HG03521 (cell line): ENCODE measurements at regions not wholly inside any gene's neighbourhood (a gene's known extent, or its start where the extent isn't known, plus 50 kb on each side); places are given as distances from the start of the nearest gene placed in this dataset.

Experiments
- ATAC-seq: cut with Tn5 transposase; IDR thresholded peaks from one replicate; pipeline ENCODE4 v1.9.1; 2021; ENCODE audit warnings: mild to moderate bottlenecking, moderate library complexity; ENCODE audit not compliant: unreplicated experiment

DNA sequence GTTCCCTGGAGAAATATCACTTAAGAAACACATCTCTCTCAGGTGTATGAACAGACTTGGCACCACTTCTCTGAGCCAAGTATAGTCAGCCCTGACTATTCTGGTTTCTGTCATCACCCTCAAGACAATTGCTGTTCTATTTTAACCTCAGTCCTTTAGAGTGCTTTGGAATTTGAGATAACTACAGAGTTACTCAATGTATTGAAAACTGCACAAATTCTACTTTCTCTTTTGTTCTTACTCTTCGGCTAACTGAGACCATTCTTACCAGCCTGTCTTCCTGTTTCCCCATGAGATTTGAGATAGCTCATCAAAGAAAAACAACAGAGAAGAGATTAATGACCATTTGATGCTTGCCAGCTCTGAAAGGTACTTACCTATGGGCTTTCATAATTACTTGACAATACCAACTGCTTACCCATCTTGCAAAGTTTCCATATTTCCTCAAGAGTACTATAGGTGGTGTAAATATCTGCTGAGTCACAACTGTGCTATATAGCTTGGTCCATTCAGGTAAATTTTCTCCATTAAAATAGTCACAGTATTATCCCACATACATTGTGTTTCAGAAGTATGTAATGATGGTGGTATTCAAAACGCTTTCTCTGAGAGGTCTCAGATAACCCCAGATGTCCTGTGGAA lies 467.5 kb upstream of the CHST9 start:
- peak; percentile 63 for ATAC-seq

DNA sequence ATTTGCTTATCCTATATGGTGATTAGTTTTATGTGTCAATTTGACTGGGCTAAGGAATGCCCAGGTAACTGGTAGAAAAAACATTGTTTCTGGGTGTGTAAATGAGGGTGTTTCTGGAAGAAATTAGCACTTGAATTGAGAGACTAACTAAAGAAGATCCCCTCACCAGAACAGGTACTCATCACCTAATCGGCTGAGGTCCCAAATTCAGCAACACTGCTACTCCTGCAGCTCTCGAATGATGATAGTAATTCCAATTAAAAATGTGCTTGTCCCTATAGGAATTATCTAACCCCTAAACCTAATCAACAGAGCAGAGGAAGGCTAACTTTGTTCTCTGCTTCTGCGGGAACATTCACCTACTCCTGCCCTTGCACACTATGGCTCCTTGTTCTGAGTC lies 464.5 kb upstream of the CHST9 start:
- ATAC-seq = no peak

DNA sequence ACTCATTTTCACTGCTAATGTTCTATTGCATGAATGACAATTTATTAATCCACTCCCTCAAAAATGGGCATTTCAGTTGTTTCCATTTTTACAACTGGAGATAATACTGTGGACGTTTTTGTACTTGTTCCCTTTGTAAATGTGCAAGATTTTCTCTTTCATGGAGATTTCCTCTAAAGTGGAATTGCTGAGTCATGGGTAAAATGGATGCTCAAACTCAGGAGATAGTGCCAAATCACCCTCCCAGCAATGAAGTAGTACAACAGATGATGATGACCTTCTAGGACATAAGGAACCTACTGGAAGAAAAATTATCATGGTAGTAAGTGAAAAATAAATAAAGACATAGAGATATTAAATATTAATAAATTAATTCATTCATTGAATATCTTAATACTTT lies 460.8 kb upstream of the CHST9 start:
- no peak for ATAC-seq

DNA sequence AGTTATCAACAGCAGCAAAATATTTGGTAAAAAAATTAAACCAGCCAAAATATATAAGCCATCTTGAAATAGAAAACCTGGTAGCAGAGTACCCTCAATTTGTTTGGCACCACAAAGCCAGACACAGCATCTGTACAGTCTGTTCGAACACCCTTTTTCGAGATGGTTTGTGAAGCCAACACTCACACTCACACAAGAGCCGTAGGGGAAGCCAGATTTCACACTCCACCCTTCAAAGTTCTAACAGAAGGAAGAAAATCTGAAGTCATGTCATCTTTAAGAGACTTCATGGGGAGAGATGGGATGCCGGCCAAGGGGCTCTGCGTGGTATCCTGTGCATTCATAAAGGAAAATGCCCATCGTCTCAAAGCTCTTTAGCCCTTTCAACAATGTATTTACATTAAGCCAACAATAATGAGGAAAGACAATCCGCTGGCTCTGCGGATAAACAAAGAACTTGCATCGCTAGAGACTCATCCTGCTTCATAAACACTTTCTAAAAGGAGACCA lies 451.5 kb upstream of the CHST9 start:
- no peak for ATAC-seq

DNA sequence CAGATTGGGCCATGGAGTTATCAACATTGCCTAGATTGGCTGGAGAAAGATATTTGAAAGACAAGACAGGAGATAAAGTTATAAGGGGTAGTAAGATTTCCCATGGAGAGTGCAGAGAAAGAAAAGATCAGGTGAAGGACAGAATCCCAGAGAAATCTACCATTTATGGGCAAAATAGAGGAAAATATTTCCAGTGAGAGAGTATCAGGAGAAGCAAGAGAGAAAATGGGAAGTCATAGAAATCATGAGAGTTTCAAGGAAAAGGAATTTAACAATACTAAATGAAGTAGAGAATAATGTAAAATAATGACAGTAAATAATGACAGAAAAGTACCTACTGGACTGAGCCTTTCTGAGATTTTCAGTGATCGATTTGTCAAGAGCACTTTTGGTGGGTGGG lies 447.6 kb upstream of the CHST9 start:
- ATAC-seq = no peak

DNA sequence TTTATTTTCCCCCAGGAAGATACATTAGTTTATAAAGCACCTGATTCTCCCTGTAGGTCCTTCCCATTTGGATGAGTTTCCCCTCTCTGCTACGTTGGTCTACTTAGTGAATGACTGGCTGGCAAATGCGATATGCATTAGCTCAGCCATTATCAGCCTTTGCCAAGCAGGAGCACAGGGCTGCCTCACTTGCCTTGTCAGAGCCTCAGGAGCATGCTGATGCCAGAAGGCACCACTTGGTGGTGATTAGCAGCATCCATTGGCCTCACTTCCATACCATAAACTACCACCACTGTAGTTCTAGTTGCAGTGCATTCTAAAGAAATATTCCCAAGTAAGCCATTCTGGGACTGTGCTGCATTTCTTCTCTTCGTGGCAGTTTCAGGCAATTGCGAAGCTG lies 442.8 kb upstream of the CHST9 start:
- no peak for ATAC-seq

DNA sequence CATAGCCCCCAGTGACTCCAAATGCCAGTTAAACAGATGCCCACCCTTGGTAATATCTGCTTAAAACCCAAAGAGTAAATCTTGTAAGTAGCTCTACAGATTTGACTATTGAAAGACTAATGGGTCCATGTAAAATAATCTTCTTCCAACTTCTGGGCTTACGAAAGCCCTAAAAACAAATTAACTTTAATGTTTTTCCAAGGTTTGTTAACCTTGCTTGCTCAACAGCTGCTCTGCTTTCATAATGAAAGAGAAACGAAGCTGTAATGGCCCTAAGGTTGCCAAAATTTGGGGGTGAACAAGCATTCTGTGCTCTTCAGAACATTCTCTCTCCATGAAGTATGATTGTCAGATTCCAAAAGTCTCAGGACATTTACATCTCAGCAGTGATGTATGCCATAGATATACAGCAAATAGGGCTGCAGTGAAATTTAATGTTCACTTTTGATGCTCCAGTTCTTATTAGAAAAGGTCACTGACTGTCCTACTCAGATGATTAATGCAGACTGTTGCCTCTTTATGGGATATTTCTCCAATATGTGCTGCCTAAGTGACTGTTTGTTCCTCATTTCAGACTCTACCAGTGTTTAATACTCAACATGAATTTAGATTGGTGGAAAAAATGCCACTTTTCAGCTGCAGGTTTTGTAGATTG lies 436.3 kb upstream of the CHST9 start:
- ATAC-seq = no peak

DNA sequence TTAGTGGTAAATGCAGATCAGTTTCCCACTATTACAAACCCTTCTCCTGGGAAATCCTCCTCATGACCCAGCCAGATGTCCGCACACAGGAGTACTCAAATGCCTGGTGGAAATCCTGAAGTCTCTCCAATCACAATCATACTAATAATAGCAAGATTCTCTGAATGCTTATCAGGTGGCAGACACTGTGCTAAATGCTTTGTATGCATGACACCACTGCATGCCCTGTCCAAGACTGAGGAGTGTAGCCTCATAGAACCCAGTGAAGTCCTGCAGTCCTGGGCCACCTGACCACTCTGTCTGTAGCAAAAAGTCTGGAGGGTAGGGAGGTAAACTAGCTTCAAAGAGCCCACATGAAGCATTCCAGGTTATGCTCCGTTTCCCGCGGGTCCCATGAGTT lies 434.8 kb upstream of the CHST9 start:
- no peak for ATAC-seq

DNA sequence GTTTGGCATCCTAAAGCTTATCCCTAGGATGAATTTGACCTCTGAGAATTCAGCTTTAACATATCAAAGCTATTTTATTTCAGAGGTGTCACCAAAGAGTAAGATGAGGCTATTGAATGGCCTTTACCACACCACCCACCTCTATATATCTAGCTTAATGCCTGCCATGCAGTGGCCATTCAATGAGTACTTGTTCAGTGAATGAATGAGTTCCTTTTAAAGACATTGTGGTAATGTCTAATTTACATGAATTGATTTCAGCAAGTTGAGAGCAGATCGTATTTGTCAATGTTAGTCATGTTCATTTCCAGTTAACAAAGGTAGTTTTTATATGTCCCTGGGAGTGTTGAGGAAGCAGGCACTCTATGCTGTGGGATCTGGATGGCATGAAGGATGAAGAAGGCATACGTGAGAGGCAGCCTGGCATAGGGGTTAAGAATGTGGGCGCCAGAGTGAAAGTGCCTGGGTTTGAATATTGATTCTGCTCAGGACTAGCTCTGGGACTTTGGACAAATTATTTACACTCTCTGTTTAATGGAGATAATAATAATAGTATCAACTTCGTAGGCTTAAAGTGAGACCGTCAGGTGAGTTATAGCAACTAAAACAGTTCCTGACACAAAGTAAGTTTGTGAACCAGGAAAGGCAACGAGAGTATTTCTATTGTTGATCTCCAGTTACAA lies 434.1 kb upstream of the CHST9 start:
- no peak for ATAC-seq

DNA sequence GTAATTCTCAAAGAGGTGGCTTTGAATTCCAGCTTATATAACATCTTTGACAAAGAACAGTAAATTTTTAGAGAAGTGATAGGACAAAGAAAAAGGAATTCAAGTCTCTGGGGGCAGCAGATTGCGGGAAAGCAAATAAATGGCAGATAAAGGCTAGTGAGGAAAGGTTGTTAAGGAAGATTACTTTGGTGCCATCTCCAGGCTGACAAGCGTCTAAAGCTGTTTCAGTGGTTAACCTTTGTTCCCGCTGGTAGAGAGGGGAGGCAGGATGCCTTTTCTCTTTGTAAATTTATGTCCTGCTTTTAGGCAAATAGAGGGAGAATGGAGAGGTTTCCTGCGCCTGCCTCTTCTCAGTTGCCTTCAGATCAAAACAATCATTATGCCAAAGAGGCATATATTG lies 431.2 kb upstream of the CHST9 start:
- no peak for ATAC-seq

DNA sequence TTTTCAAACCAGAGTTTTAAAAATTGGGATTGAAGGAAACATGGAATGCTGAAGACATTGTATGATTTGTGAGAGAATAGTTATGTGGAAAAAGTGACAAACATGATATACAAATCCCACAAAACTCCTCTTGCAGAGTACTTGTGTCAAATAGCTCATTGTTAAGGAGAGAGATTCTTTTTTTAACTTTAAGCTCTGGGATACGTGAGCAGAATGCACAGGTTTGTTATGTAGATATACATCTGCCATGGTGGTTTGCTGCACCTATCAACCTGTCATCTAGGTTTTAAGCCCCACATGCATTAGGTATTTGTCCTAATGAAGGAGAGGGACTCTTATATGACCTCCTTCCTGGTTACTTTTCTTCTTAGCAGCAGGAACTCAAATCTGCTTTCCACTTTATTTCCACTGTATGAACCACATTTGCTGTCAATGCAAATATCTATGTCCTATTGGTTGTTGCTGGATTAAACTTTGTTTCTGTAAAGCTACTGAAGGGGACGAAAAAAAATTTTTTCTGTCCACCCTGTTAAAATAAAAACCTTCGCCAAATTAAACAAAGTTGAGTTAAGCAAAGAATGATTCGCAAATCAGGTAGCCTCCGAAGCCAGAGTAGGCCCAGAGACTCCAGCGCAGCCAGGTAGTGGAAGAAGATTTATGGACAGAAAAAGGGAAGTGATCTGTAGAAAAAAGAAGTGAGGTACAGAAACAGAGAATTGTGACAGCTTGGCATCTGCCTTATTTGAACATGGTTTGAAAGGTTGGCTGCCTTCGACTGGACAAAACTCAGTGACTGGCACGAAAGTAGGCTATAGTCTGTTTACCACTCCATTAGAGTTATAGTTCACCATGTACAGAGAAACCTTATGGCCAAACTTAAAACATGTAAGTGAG lies 430.1 kb upstream of the CHST9 start:
- ATAC-seq = no peak

DNA sequence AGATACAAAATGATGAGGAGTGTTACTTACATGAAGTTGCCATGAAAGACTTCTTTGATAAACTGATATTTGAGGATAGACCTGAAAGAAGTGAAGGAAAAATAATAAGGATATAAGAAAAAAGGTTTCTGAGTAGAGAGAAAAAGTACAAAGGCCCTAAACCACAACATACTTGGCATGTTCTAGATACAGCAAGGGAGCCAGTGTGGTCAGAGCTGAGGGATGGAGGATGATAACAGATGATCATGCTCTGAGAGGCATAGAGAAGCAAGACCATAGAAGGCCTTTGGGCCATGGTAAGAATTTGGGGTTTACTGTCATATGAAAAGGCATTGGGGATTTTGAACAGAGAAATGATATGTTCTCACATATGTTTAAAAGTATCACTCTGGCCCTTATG lies 424.1 kb upstream of the CHST9 start:
- no peak for ATAC-seq

DNA sequence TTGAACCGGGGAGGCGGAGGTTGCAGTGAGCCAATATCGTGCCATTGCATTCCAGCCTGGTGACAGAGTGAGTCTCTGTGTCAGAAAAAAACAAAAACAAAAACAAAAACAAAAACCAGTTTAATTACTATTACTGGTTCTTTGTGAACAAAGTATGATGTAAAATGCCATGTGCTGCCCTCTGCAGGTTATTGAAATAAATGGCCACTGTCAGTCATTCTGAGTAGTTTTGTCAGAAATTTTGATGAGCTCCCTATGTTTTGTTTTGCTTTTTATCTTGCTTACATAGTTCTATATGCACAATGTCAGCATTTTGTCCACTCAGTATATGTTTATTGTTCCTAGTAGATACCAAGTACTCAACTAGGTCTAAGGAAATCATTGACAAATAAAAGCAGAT lies 423.6 kb upstream of the CHST9 start:
- ATAC-seq = no peak

DNA sequence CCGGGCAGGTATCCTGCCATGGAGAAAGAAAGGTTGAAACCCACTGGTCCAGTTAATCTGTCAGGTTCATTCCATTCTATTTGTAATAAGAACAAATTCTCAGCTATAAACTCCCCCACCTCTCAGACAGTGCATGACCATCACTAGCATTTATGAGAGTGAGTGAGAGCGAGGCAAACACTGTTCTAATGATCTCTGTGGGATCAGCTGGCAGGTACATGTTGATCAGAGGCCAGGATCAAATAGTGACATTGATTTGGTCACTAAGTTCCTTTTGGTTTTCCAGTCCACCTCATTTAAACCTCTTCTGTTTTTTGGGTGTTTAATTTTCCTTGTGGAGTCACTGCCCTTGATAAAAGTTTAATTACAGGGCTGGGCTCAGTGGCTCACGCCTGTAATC lies 423.1 kb upstream of the CHST9 start:
- no peak for ATAC-seq

DNA sequence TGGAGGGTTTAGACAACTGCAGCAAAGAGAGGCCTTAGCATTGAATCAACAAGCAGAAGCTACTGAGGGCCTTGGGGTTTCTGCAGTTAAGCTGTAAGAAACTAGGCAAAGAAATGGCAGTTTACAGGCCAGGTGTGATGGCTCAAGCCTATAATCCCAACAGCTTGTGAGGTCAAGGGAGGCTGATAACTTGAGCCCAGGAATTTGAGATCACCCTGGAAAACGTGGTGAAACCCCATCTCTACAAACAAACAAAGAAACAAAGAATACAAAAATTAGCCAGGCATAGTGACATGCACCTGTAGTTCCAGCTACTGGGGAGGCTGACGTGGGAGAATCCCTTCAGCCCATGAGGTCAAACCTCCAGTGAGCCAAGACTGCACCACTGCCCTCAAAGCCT lies 421.6 kb upstream of the CHST9 start:
- no peak for ATAC-seq

DNA sequence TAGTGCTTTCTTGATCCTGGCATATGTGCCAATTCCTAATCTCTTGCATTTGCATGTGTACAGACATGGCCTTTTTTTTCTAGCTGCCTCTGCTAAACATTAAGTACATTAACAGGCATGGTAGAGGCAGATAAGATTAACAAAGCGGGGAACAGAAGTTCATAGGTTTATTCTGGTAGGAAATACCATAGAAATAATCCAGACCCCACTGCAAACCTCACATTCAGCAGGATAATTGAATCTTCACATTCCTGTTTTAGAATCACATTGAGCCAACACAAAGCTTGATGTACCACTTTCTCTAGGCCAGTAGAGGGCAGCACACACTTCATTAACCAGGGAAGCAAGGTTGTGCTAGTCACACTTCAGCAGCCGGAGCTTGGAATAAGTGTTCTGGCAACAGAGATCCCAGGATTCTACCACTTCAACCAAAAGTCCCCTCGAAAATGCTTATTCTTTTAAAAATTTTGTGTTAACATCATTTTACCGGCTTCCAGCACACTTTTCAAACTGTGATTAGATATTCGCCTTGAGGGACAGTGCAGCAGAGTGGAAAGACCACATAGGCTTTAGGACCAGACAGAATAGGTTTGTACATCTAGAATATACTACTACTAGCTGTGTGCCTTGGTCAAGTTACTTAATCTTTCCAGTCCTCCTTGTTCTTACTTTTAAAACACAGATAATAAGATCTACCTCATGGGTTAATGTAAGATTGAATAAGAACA lies 420.2 kb upstream of the CHST9 start:
- ATAC-seq = peak; percentile 75

DNA sequence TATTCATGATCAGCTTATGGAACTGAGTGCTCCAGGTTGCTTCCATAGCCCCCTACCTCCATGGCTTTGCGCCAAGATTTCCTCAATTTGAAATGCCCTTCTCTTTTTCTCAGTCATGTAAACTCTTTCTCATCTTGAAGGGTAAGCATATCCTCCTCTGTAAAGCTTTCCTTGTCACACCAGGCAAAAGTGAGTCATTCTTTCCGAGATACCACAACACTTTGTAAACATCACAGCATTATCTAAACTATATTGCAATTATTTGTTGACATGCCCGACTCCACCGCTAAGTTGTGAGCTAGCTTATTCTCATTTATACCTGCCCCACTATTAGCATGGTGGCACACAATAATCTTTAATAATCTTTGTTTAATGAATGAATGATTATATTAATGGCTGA lies 419.5 kb upstream of the CHST9 start:
- ATAC-seq = no peak

DNA sequence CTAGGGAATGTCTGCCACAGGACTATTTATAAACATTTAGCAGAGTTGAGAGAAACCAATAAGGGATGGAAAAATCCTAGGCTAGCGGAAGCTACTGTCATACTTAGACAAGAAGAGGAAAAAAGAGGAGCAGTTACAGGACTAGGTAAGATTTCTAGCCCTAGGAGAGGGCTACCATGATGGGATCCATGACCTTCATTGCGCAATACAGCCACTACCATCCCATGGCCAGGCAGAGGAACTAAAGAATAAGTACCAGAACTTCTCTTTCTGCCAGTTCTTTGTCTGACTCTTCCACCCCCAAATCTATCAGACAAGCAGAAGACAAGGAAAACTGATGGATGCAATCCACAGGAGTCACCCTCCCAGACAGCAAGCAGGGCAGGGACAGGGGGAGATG lies 417.0 kb upstream of the CHST9 start:
- no peak for ATAC-seq

DNA sequence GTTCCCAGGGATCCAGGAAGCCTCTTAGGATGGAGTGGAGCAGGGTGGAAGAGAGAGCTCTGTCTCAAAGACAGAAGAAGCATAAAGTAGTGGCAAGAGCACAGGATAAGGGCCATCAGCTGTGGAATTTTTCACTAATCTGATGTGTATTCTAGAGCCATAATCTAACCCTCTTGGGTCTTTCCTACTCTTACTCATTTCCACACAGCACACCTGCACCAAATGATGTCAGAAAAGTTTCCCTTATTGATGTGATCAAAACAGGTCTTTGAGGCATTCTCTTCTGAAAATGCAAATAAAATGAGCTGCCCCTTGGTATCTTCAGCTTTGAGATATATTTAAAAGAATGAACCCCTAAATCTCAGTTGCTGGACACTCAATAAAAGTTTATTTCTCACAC lies 415.1 kb upstream of the CHST9 start:
- no peak for ATAC-seq

DNA sequence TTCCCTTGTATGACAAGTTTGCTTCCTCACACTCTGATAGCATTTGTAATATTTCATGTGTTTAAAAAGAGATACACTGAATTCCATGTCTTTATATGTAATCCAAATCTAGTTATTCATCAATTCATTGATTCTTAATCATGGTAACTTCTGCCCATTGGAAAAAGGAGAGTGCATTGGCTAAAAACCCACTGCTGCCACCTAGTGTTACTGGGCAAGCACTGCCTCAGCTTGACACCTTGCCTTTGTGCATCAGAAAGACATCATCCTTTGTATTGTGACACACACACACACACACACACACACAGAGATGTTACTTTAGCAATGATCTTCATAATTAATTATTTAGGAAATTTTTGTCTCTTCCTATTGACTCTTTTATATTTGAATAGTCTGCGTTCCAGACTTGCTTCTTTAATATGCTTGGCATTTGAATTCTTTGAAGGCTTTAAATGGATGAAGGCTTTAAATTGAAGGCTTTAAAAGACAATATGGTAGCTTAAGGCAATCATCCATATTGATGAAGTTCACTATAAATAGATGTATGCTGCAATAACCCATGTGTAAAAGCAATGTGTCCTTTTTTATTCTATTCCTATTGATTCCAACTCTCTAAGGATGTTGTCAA lies 414.2 kb upstream of the CHST9 start:
- ATAC-seq = peak; percentile 65
